SK-N-SH (cell line): ENCODE measurements at regions not wholly inside any gene's neighbourhood (a gene's known extent, or its start where the extent isn't known, plus 50 kb on each side); places are given as distances from the start of the nearest gene placed in this dataset.

ENCODE experiments used
- CTCF ChIA-PET: fragments of 300-600, 350-600 bp; formaldehyde crosslinking; extraction: SDS; loops from one replicate; lab custom pipeline; 2021; lab: Yijun Ruan, JAX
- POLR2A ChIA-PET: fragments of 350-600 bp; sonication (Branson Sonifier 250); formaldehyde crosslinking; extraction: SDS; loops from one replicate; lab custom pipeline; 2020; ENCODE audit warnings: antibody characterized with exemption, inconsistent platforms; lab: Yijun Ruan, JAX
- DNase-seq: peaks from one replicate; pipeline ENCODE4 v3.0.0; 2012
- H2AFZ ChIP-seq: fragments of 200-600 bp; sonication (generic); 2 replicates; pipeline ENCODE4 v1.8.1; 2016; ENCODE audit warnings: antibody characterized with exemption, mild to moderate bottlenecking, low read depth
- H3F3A ChIP-seq: fragments of 200-600 bp; sonication (generic); replicated peaks from 2 replicates; pipeline ENCODE3; 2016; ENCODE audit warnings: antibody characterized with exemption, mild to moderate bottlenecking; ENCODE audit not compliant: insufficient read depth
- H3K27ac ChIP-seq, 2 experiments: fragments of 200-500 bp in 1 of 2; fragments of 200-600 bp in 1 of 2; sonication (Bioruptor generic) in 1 of 2; sonication (generic), shearing (Covaris generic) in 1 of 2; 2 replicates each; pipeline versions ENCODE4 v1.5.1 to v1.6.1; 2014 to 2016; ENCODE audit warnings: low read depth in 2 of 2, inconsistent platforms in 1 of 2, low read length in 1 of 2, mild to moderate bottlenecking in 1 of 2, mixed read lengths in 1 of 2
- H3K27me3 ChIP-seq: fragments of 200-600 bp; sonication (generic), shearing (Covaris generic); 2 replicates; pipeline ENCODE4 v1.6.1; 2016; ENCODE audit warnings: mixed run types; ENCODE audit not compliant: insufficient read depth
- H3K36me3 ChIP-seq, 2 experiments: fragments of 200-500 bp in 1 of 2; fragments of 200-600 bp in 1 of 2; sonication (Bioruptor generic) in 1 of 2; sonication (generic) in 1 of 2; replicated peaks in 1 of 2; 2 replicates each; pipeline versions ENCODE3 to v1.5.1; 2014 to 2016; ENCODE audit warnings: low read length in 1 of 2, mild to moderate bottlenecking in 1 of 2; ENCODE audit not compliant: insufficient read depth in 2 of 2, control insufficient read depth in 1 of 2
- H3K4me1 ChIP-seq, 2 experiments: fragments of 200-500 bp in 1 of 2; fragments of 200-600 bp in 1 of 2; sonication (Bioruptor generic) in 1 of 2; sonication (generic), shearing (Covaris generic) in 1 of 2; 2 replicates each; pipeline versions ENCODE4 v1.5.1 to v1.6.1; 2014 to 2016; ENCODE audit warnings: low read depth in 1 of 2, low read length in 1 of 2, mixed run types in 1 of 2; ENCODE audit not compliant: insufficient read depth in 2 of 2, control insufficient read depth in 1 of 2
- H3K4me2 ChIP-seq: fragments of 200-600 bp; sonication (generic), shearing (Covaris generic); 2 replicates; pipeline ENCODE4 v1.6.1; 2017; ENCODE audit warnings: mixed run types
- H3K4me3 ChIP-seq, 2 experiments: fragments of 200-500 bp in 1 of 2; fragments of 200-600 bp in 1 of 2; sonication (Bioruptor generic) in 1 of 2; sonication (generic), shearing (Covaris generic) in 1 of 2; 2 replicates each; pipeline versions ENCODE4 v1.5.1 to v1.8.1; 2014 to 2016; ENCODE audit warnings: low read depth in 2 of 2, inconsistent platforms in 1 of 2, low read length in 1 of 2, mild to moderate bottlenecking in 1 of 2, mixed read lengths in 1 of 2, moderate library complexity in 1 of 2
- H3K79me2 ChIP-seq: fragments of 200-600 bp; sonication (generic); 2 replicates; pipeline ENCODE4 v1.8.1; 2017; ENCODE audit warnings: mild to moderate bottlenecking; ENCODE audit not compliant: insufficient read depth
- H3K9ac ChIP-seq: fragments of 200-600 bp; sonication (generic); 2 replicates; pipeline ENCODE4 v1.6.1; 2017; ENCODE audit warnings: mixed run types
- H3K9me2 ChIP-seq: fragments of 200-600 bp; sonication (generic); 2 replicates; pipeline ENCODE4 v1.6.1; 2017; ENCODE audit warnings: mixed run types
- H3K9me3 ChIP-seq: fragments of 200-600 bp; sonication (generic); 2 replicates; pipeline ENCODE4 v1.6.1; 2017; ENCODE audit warnings: mixed run types, mild to moderate bottlenecking, moderate library complexity
- H4K20me1 ChIP-seq: fragments of 200-600 bp; sonication (generic); 2 replicates; pipeline ENCODE4 v1.6.1; 2017; ENCODE audit warnings: mild to moderate bottlenecking, mixed run types; ENCODE audit not compliant: insufficient read depth
- CHD2 ChIP-seq: fragments of 150-350 bp; IDR thresholded peaks from 2 replicates; pipeline ENCODE4 v1.6.1; 2018; ENCODE audit warnings: low read length; ENCODE audit not compliant: partially characterized antibody
- CTCF ChIP-seq: fragments of 200-600 bp; sonication (generic); IDR thresholded peaks from 2 replicates; pipeline ENCODE4 v1.6.1; 2017; ENCODE audit warnings: antibody characterized with exemption, mild to moderate bottlenecking, moderate library complexity
- FOXJ3 ChIP-seq: sonication (generic); formaldehyde crosslinking; IDR thresholded peaks from 2 replicates; pipeline ENCODE4 v1.5.1; 2020; ENCODE audit warnings: mild to moderate bottlenecking, missing genetic modification reagents
- FOXM1 ChIP-seq: IDR thresholded peaks from 2 replicates; pipeline ENCODE4 v1.4.0; 2012; ENCODE audit warnings: low read depth, mild to moderate bottlenecking
- GABPA ChIP-seq: IDR thresholded peaks from 2 replicates; pipeline ENCODE4 v1.4.0; 2012; ENCODE audit warnings: low read depth, mild to moderate bottlenecking
- GATA2 ChIP-seq: sonication (generic); formaldehyde crosslinking; IDR thresholded peaks from 2 replicates; pipeline ENCODE4 v1.5.0; 2020; ENCODE audit warnings: mild to moderate bottlenecking, missing genetic modification reagents
- MAX ChIP-seq: IDR thresholded peaks from 2 replicates; pipeline ENCODE4 v1.4.0; 2012; ENCODE audit warnings: low read depth
- MEF2A ChIP-seq: IDR thresholded peaks from 2 replicates; pipeline ENCODE4 v1.4.0; 2012; ENCODE audit warnings: low read depth, borderline replicate concordance
- MXI1 ChIP-seq: IDR thresholded peaks from 2 replicates; pipeline ENCODE4 v1.6.1; 2012; ENCODE audit warnings: mild to moderate bottlenecking, low read depth, low read length, improper control_type of control experiment
- NFIC ChIP-seq: IDR thresholded peaks from 2 replicates; pipeline ENCODE4 v1.4.0; 2012; ENCODE audit warnings: borderline replicate concordance
- PBX3 ChIP-seq: IDR thresholded peaks from 2 replicates; pipeline ENCODE4; 2012
- POLR2AphosphoS5 ChIP-seq: IDR thresholded peaks from 2 replicates; pipeline ENCODE4 v1.6.1; 2012; ENCODE audit warnings: low read depth, low read length
- RFX5 ChIP-seq: IDR thresholded peaks from 2 replicates; pipeline ENCODE4 v1.6.1; 2012; ENCODE audit warnings: mild to moderate bottlenecking, improper control_type of control experiment, low read length
- RXRA ChIP-seq: IDR thresholded peaks from 2 replicates; pipeline ENCODE4 v1.4.0; 2012; ENCODE audit warnings: low read depth, mild to moderate bottlenecking, borderline replicate concordance
- SIN3A ChIP-seq: IDR thresholded peaks from 2 replicates; pipeline ENCODE4 v1.6.1; 2012; ENCODE audit warnings: low read depth, mild to moderate bottlenecking, low read length, moderate library complexity, borderline replicate concordance
- SMC3 ChIP-seq: IDR thresholded peaks from 2 replicates; pipeline ENCODE4 v1.6.1; 2012; ENCODE audit warnings: low read depth, low read length, improper control_type of control experiment
- TAF1 ChIP-seq: IDR thresholded peaks from 2 replicates; pipeline ENCODE4 v1.6.1; 2012; ENCODE audit warnings: low read depth, mild to moderate bottlenecking, low read length, moderate library complexity, borderline replicate concordance
- TCF12 ChIP-seq: IDR thresholded peaks from 2 replicates; pipeline ENCODE4 v1.4.0; 2012
- TEAD4 ChIP-seq: IDR thresholded peaks from 2 replicates; pipeline ENCODE4 v1.4.0; 2012; ENCODE audit warnings: mild to moderate bottlenecking, borderline replicate concordance; ENCODE audit not compliant: insufficient read depth
- USF1 ChIP-seq: IDR thresholded peaks from 2 replicates; pipeline ENCODE4 v1.4.0; 2012; ENCODE audit warnings: low read depth, borderline replicate concordance
- ZBTB33 ChIP-seq: IDR thresholded peaks from 2 replicates; pipeline ENCODE4 v1.4.0; 2012; ENCODE audit warnings: low read depth, borderline replicate concordance
- WGBS: methylation state at CpG from one replicate; pipeline ENCODE4 v1.1.6; 2017; ENCODE audit warnings: low lambda C conversion rate; 5-methylcytosine and 5-hydroxymethylcytosine counted together

- WGBS: 33% methylated on average over 3 of the region's 3 CpGs
- CTCF ChIA-PET: no interaction called here
These were observed 352.2 kb upstream of the MAGEB16 start for GRCh38 chrX:35445912-35446311.

GRCh38 chrX:35456891-35457290 lies 341.3 kb upstream of the MAGEB16 start:
- Histone ChIP-seq H3K4me2 (no peak overlapping the region), H3K27me3 (no peaks in the 10 kb centered on the region), H3K4me3 (no peak overlapping the region), H3F3A (no peaks in the 10 kb centered on the region), H3K36me3 (no peaks in the 10 kb centered on the region), H3K79me2 (no peaks in the 10 kb centered on the region), H4K20me1 (no peaks in the 10 kb centered on the region), H2AFZ (no peak overlapping the region), H3K9ac (no peak overlapping the region), H3K9me3 (no peaks in the 10 kb centered on the region), H3K9me2 (no peaks in the 10 kb centered on the region), H3K4me1 (no peaks in the 10 kb centered on the region), H3K27ac (no peak overlapping the region)
- 0% methylated on average over 1 of the region's 1 CpG for whole genome bisulfite sequencing
- TF ChIP-seq MAX: no peak
- TF ChIP-seq GABPA: no peak
- no peak for TF ChIP-seq TEAD4
- no peak for TF ChIP-seq CHD2
- no peak for TF ChIP-seq FOXJ3 (CRISPR knock-in tag)
- TF ChIP-seq TAF1: no peak
- TF ChIP-seq MEF2A: no peak
- no peak for TF ChIP-seq GATA2 (CRISPR knock-in tag)
- no peak for TF ChIP-seq POLR2AphosphoS5
- no peak for TF ChIP-seq TCF12
- no peak for TF ChIP-seq FOXM1
- no peak for TF ChIP-seq SIN3A
- no peak for TF ChIP-seq RFX5
- TF ChIP-seq RXRA: no peak
- TF ChIP-seq MXI1: no peak
- no peak for TF ChIP-seq PBX3
- no peak for TF ChIP-seq SMC3
- no peak for TF ChIP-seq NFIC
- no peak for TF ChIP-seq ZBTB33
- no peak for TF ChIP-seq CTCF
- ChIA-PET CTCF (no interaction called here), POLR2A (no interaction called here)
- DNase-seq: no peak

More at GRCh38 chrX:35445912-35446311, 352.2 kb upstream of the MAGEB16 start:
- Histone ChIP-seq H3K4me1 (no peaks in the 10 kb centered on the region), H3K9ac (no peak overlapping the region), H3K27ac (no peak overlapping the region), H3K9me2 (no peaks in the 10 kb centered on the region), H4K20me1 (no peaks in the 10 kb centered on the region), H3F3A (no peaks in the 10 kb centered on the region), H3K4me2 (no peak overlapping the region), H3K9me3 (no peaks in the 10 kb centered on the region), H3K27me3 (no peaks in the 10 kb centered on the region), H2AFZ (no peak overlapping the region), H3K4me3 (no peak overlapping the region), H3K36me3 (no peaks in the 10 kb centered on the region), H3K79me2 (no peaks in the 10 kb centered on the region)
- TF ChIP-seq USF1: no peak
- no peak for DNase-seq
- POLR2A ChIA-PET: no interaction called here
